Endothelial cell of umbilical vein (primary cell): ENCODE measurements at regions not wholly inside any gene's neighbourhood (a gene's known extent, or its start where the extent isn't known, plus 50 kb on each side); places are given as distances from the start of the nearest gene placed in this dataset.

Experiments used
- BruUV-seq: library from RNA; stranded (reverse); fragments of 400-500 nt; replicated peaks from 2 replicates; lab custom pipeline; 2021; lab: Mats Ljungman, UMichigan
- CTCF ChIA-PET: fragments of 300-600, 350-600 bp; sonication (Branson Sonifier 250); formaldehyde crosslinking; loops from one replicate; lab custom pipeline; 2021; ENCODE audit warnings: antibody characterized with exemption, inconsistent platforms; lab: Charles Lee
- POLR2A ChIA-PET: fragments of 300-600, 350-600 bp; sonication (Branson Sonifier 250); formaldehyde crosslinking; loops from one replicate; lab custom pipeline; 2021; ENCODE audit warnings: antibody characterized with exemption, inconsistent platforms; lab: Charles Lee
- DNase-seq: peaks from one replicate; pipeline ENCODE4 v3.0.0-alpha.2; 2011; ENCODE audit warnings: low read depth, low spot score
- FAIRE-seq: peaks from 2 replicates; lab custom pipeline; 2011; peaks lifted over from hg19 to GRCh38; lab: Jason Lieb, UNC
- H2AFZ ChIP-seq: 2 replicates; pipeline ENCODE4 v1.6.0; 2012; ENCODE audit warnings: low read depth, low read length, control low read depth, inconsistent platforms
- H3K27ac ChIP-seq: 2 replicates; pipeline ENCODE4 v1.5.1; 2011; ENCODE audit warnings: low read depth, mild to moderate bottlenecking, control low read depth, low read length, moderate library complexity; ENCODE audit not compliant: insufficient read depth
- H3K27me3 ChIP-seq, 2 experiments: 2 replicates each; pipeline versions ENCODE4 v1.6.0 to v1.6.1; 2011; ENCODE audit warnings: low read length in 2 of 2, mixed read lengths in 1 of 2; ENCODE audit not compliant: control insufficient read depth in 2 of 2, insufficient read depth in 2 of 2
- H3K36me3 ChIP-seq, 2 experiments: 2 replicates in 1 of 2; 3 replicates in 1 of 2; pipeline ENCODE4 v1.5.1; 2011; ENCODE audit warnings: low read length in 2 of 2, mild to moderate bottlenecking in 1 of 2, moderate library complexity in 1 of 2; ENCODE audit not compliant: control insufficient read depth in 2 of 2, insufficient read depth in 2 of 2; ENCODE audit errors: extremely low read depth in 1 of 2
- H3K4me1 ChIP-seq: 3 replicates; pipeline ENCODE4 v1.5.1; 2011; ENCODE audit warnings: mild to moderate bottlenecking, low read length; ENCODE audit not compliant: control insufficient read depth, insufficient read depth; ENCODE audit errors: extremely low read depth
- H3K4me2 ChIP-seq: 2 replicates; pipeline ENCODE4 v1.6.1; 2011; ENCODE audit warnings: low read length, control low read depth, mixed read lengths; ENCODE audit not compliant: insufficient read depth
- H3K4me3 ChIP-seq, 3 experiments: fragments of 200-600 bp in 1 of 3; sonication (generic), shearing (Covaris generic) in 1 of 3; replicated peaks in 1 of 3; 2 replicates each; pipeline ENCODE4 v1.5.1; 2011 to 2016; ENCODE audit warnings: control low read depth in 3 of 3, low read length in 3 of 3, mild to moderate bottlenecking in 2 of 3, inconsistent platforms in 1 of 3, low read depth in 1 of 3, moderate library complexity in 1 of 3; ENCODE audit not compliant: insufficient read depth in 1 of 3
- H3K79me2 ChIP-seq: 2 replicates; pipeline ENCODE4 v1.6.0; 2012; ENCODE audit warnings: low read length, inconsistent platforms; ENCODE audit not compliant: control insufficient read depth, insufficient read depth
- H3K9ac ChIP-seq: replicated peaks from 2 replicates; pipeline ENCODE3; 2011; ENCODE audit warnings: low read length, control low read depth; ENCODE audit not compliant: insufficient read depth; ENCODE audit errors: extremely low read depth
- H3K9me1 ChIP-seq: replicated peaks from 3 replicates; pipeline ENCODE4 v1.6.0; 2011; ENCODE audit warnings: mild to moderate bottlenecking, low read length; ENCODE audit not compliant: control insufficient read depth, insufficient read depth; ENCODE audit errors: extremely low read depth
- H3K9me3 ChIP-seq: replicated peaks from 2 replicates; pipeline ENCODE4 v1.5.1; 2012; ENCODE audit warnings: low read length, inconsistent platforms; ENCODE audit not compliant: control insufficient read depth, insufficient read depth
- H4K20me1 ChIP-seq: replicated peaks from 2 replicates; pipeline ENCODE3; 2011; ENCODE audit warnings: mild to moderate bottlenecking, low read length; ENCODE audit not compliant: control insufficient read depth, insufficient read depth; ENCODE audit errors: extremely low read depth
- CTCF ChIP-seq, 2 donors: IDR thresholded peaks; 1 replicate in 1 of 2; 2 replicates in 1 of 2; pipeline ENCODE4 v1.5.1; 2011; ENCODE audit warnings: low read length in 2 of 2, mild to moderate bottlenecking in 2 of 2, moderate library complexity in 2 of 2, control low read depth in 1 of 2, inconsistent platforms in 1 of 2, low read depth in 1 of 2; ENCODE audit not compliant: insufficient read depth in 1 of 2; ENCODE audit errors: extremely low read depth in 1 of 2
- EZH2 ChIP-seq: IDR thresholded peaks from 2 replicates; pipeline ENCODE4 v1.6.1; 2012; ENCODE audit warnings: borderline replicate concordance, low read depth, mild to moderate bottlenecking, moderate library complexity, low read length, inconsistent platforms; ENCODE audit not compliant: severe bottlenecking
- FOS ChIP-seq: IDR thresholded peaks from 2 replicates; pipeline ENCODE4 v1.6.1; 2011; ENCODE audit warnings: mild to moderate bottlenecking, low read length, moderate library complexity, borderline replicate concordance; ENCODE audit not compliant: insufficient read depth
- GATA2 ChIP-seq: IDR thresholded peaks from 2 replicates; pipeline ENCODE4 v1.7.0; 2011; ENCODE audit warnings: low read depth, mild to moderate bottlenecking, moderate library complexity, mixed read lengths, low read length; ENCODE audit not compliant: insufficient read length, insufficient read depth
- JUN ChIP-seq: IDR thresholded peaks from 2 replicates; pipeline ENCODE4 v1.6.1; 2011; ENCODE audit warnings: borderline replicate concordance, low read depth; ENCODE audit not compliant: insufficient read length, insufficient read depth
- MAX ChIP-seq: IDR thresholded peaks from 2 replicates; pipeline ENCODE4 v1.6.1; 2011; ENCODE audit not compliant: insufficient read depth, insufficient read length
- MYC ChIP-seq: IDR thresholded peaks from one replicate; pipeline ENCODE4 v1.6.1; 2011; ENCODE audit warnings: mild to moderate bottlenecking, low read depth, low read length
- POLR2A ChIP-seq: IDR thresholded peaks from 2 replicates; pipeline ENCODE4 v1.6.1; 2012; ENCODE audit warnings: low read depth, mild to moderate bottlenecking, control low read depth, low read length
- POLR2AphosphoS5 ChIP-seq: IDR thresholded peaks from 2 replicates; pipeline ENCODE4 v1.6.1; 2012; ENCODE audit warnings: low read depth, mild to moderate bottlenecking, control low read depth, low read length, moderate library complexity; ENCODE audit not compliant: insufficient read depth
- dilution Hi-C: fragments of 300-500 bp; cut with MboI; formaldehyde crosslinking; loops from one replicate; pipeline ENCODE4 v1.15.0; 2019; ENCODE audit warnings: low sequenced_read_pairs; ENCODE audit not compliant: extremely low pct_ligation_motif_present
- intact Hi-C: fragments of 100-400 bp; cut with micrococcal nuclease; formaldehyde crosslinking; loops from one replicate; pipeline ENCODE4 v1.10.0; 2022

- Histone ChIP-seq H3K27ac (no peak overlapping the region), H3K9me1 (no peaks in the 10 kb centered on the region), H3K4me1 (no peaks in the 10 kb centered on the region), H2AFZ (no peak overlapping the region), H3K27me3 (no peaks in the 10 kb centered on the region), H3K79me2 (no peaks in the 10 kb centered on the region), H3K4me2 (no peak overlapping the region), H4K20me1 (no peaks in the 10 kb centered on the region), H3K4me3 (no peak overlapping the region), H3K36me3 (no peaks in the 10 kb centered on the region), H3K9ac (no peak overlapping the region), H3K9me3 (no peaks in the 10 kb centered on the region)
- ChIA-PET CTCF (no interaction called here), POLR2A (no interaction called here)
- intact Hi-C loops = no loop called here
- TF ChIP-seq JUN = no peak
- DNase-seq = no peak
- BruUV-seq = no TSS peak
- dilution Hi-C loops = no loop called here
- no peak for FAIRE-seq
Measured at GRCh38 chr2:105691947-105692390, 52.7 kb upstream of the NCK2 start.

GRCh38 chr2:105690566-105690965 is 54.1 kb upstream of the NCK2 start:
- intact Hi-C loops = no loop called here
- no peaks in the 10 kb centered on the region for H3K36me3 ChIP-seq
- H3K9me1 ChIP-seq = no peaks in the 10 kb centered on the region
- ChIA-PET POLR2A (no interaction called here), CTCF (no interaction called here)
- no peak for FAIRE-seq
- BruUV-seq = no TSS peak
- TF ChIP-seq CTCF (IDR thresholded peaks at IDR 0.05; ENCODE audit: extremely low read depth in 1 of 2, insufficient read depth in 1 of 2, low read depth in 1 of 2, low read length in 2 of 2) = no peak
- TF ChIP-seq GATA2 = no peak
- no peak for TF ChIP-seq MAX
- no peak for TF ChIP-seq POLR2A
- TF ChIP-seq MYC = no peak
- no peak for TF ChIP-seq EZH2
- TF ChIP-seq POLR2AphosphoS5 = no peak
- no peak for TF ChIP-seq JUN
- no peak for TF ChIP-seq FOS
- H3K27me3 ChIP-seq = no peaks in the 10 kb centered on the region
- dilution Hi-C loops = no loop called here
- H3K4me3 ChIP-seq = no peak overlapping the region
- no peak overlapping the region for H3K27ac ChIP-seq
- no peaks in the 10 kb centered on the region for H3K79me2 ChIP-seq
- no peak overlapping the region for H3K9ac ChIP-seq
- H3K4me2 ChIP-seq = no peak overlapping the region
- H3K9me3 ChIP-seq = no peaks in the 10 kb centered on the region
- H2AFZ ChIP-seq = no peak overlapping the region
- no peak for DNase-seq
- H3K4me1 ChIP-seq = no peaks in the 10 kb centered on the region
- H4K20me1 ChIP-seq = no peaks in the 10 kb centered on the region
